Body of pancreas (tissue), 4 donors: ENCODE measurements at regions not wholly inside any gene's neighbourhood (a gene's known extent, or its start where the extent isn't known, plus 50 kb on each side); places are given as distances from the start of the nearest gene placed in this dataset.

Source experiments
- POLR2A ChIP-seq, 3 donors: fragments of 450-650 bp; IDR thresholded peaks; one replicate each; pipeline ENCODE4 v1.6.1; 2016; ENCODE audit warnings: antibody characterized with exemption in 3 of 3, mild to moderate bottlenecking in 2 of 3
- TF ChIP-seq, protein P1 (sequence below), 7 experiments: fragments of 450-650 bp in 4 of 7; fragments of 200-600 bp in 3 of 7; sonication (generic) in 3 of 7; IDR thresholded peaks; one replicate each; pipeline ENCODE4 v1.5.1; 2016 to 2019; ENCODE audit warnings: antibody characterized with exemption in 7 of 7

GRCh38 chr7:124681946-124682345 lies 83.6 kb downstream of the GPR37 start:
- TF ChIP-seq, protein P1, sequence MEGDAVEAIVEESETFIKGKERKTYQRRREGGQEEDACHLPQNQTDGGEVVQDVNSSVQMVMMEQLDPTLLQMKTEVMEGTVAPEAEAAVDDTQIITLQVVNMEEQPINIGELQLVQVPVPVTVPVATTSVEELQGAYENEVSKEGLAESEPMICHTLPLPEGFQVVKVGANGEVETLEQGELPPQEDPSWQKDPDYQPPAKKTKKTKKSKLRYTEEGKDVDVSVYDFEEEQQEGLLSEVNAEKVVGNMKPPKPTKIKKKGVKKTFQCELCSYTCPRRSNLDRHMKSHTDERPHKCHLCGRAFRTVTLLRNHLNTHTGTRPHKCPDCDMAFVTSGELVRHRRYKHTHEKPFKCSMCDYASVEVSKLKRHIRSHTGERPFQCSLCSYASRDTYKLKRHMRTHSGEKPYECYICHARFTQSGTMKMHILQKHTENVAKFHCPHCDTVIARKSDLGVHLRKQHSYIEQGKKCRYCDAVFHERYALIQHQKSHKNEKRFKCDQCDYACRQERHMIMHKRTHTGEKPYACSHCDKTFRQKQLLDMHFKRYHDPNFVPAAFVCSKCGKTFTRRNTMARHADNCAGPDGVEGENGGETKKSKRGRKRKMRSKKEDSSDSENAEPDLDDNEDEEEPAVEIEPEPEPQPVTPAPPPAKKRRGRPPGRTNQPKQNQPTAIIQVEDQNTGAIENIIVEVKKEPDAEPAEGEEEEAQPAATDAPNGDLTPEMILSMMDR (IDR thresholded peaks at IDR 0.05) = no peak
- no peak for TF ChIP-seq POLR2A (IDR thresholded peaks at IDR 0.05)
